H54 (cell line): ENCODE measurements at regions not wholly inside any gene's neighbourhood (a gene's known extent, or its start where the extent isn't known, plus 50 kb on each side); places are given as distances from the start of the nearest gene placed in this dataset.

Source experiments
- DNase-seq: peaks from one replicate; pipeline ENCODE4 v3.0.0; 2011; ENCODE audit warnings: low spot score, mixed read lengths; ENCODE audit not compliant: insufficient read length
- FAIRE-seq: peaks from 3 replicates; lab custom pipeline; 2011; peaks lifted over from hg19 to GRCh38; lab: Jason Lieb, UNC
- POLR2A ChIP-seq: IDR thresholded peaks from 2 replicates; pipeline ENCODE4 v1.6.1; 2011; ENCODE audit warnings: low read depth, mild to moderate bottlenecking, low read length

GRCh38 chr10:53153831-53154230 is 381.2 kb upstream of the MBL2 start:
- TF ChIP-seq POLR2A = no peak
- no peak for FAIRE-seq
- no peak for DNase-seq

GRCh38 chr10:53140506-53140905 is 367.9 kb upstream of the MBL2 start:
- TF ChIP-seq POLR2A = no peak
- FAIRE-seq = no peak
- DNase-seq = no peak

GRCh38 chr10:53135897-53136253 is 363.3 kb upstream of the MBL2 start:
- FAIRE-seq (no peak), DNase-seq (no peak)
- TF ChIP-seq POLR2A = no peak

- FAIRE-seq = no peak
- no peak for DNase-seq
- no peak for TF ChIP-seq POLR2A
Measured at GRCh38 chr10:53135213-53135896, 362.8 kb upstream of the MBL2 start.

- no peak for TF ChIP-seq POLR2A
- DNase-seq = no peak
- FAIRE-seq = no peak
Measured at GRCh38 chr10:53134050-53134449, 361.5 kb upstream of the MBL2 start.

- no peak for TF ChIP-seq POLR2A
- DNase-seq (no peak), FAIRE-seq (no peak)
Measured at GRCh38 chr10:53130337-53130736, 357.8 kb upstream of the MBL2 start.

GRCh38 chr10:53127686-53128085 is 355.1 kb upstream of the MBL2 start:
- no peak for DNase-seq
- no peak for TF ChIP-seq POLR2A
- FAIRE-seq = no peak

GRCh38 chr10:53123311-53123710 is 350.7 kb upstream of the MBL2 start:
- FAIRE-seq (no peak), DNase-seq (no peak)
- TF ChIP-seq POLR2A = no peak

GRCh38 chr10:53122281-53122680 is 349.7 kb upstream of the MBL2 start:
- FAIRE-seq = no peak
- TF ChIP-seq POLR2A = no peak
- no peak for DNase-seq

- no peak for DNase-seq
- no peak for TF ChIP-seq POLR2A
- FAIRE-seq = no peak
Measured at GRCh38 chr10:53115660-53116059, 343.1 kb upstream of the MBL2 start.

GRCh38 chr10:53111529-53111928 is 338.9 kb upstream of the MBL2 start:
- no peak for TF ChIP-seq POLR2A
- DNase-seq (no peak), FAIRE-seq (no peak)

GRCh38 chr10:53109320-53109719 is 336.7 kb upstream of the MBL2 start:
- no peak for TF ChIP-seq POLR2A
- DNase-seq = no peak
- no peak for FAIRE-seq

- FAIRE-seq (no peak), DNase-seq (no peak)
- TF ChIP-seq POLR2A = no peak
Measured at GRCh38 chr10:53108317-53108934, 335.8 kb upstream of the MBL2 start.

GRCh38 chr10:53107711-53108110 is 335.1 kb upstream of the MBL2 start:
- FAIRE-seq = no peak
- TF ChIP-seq POLR2A = no peak
- DNase-seq = no peak

GRCh38 chr10:53102424-53102823 is 329.8 kb upstream of the MBL2 start:
- FAIRE-seq (no peak), DNase-seq (no peak)
- no peak for TF ChIP-seq POLR2A
